GM19467 (cell line): ENCODE measurements at regions not wholly inside any gene's neighbourhood (a gene's known extent, or its start where the extent isn't known, plus 50 kb on each side); places are given as distances from the start of the nearest gene placed in this dataset.
"Not testable (repeated sequence)": the region's sequence is repeated elsewhere in the genome, so short reads cannot be mapped to it uniquely, and the experiment has no call there.

Experiments
- ATAC-seq: cut with Tn5 transposase; IDR thresholded peaks from one replicate; pipeline ENCODE4 v1.9.1; 2021; ENCODE audit warnings: mild to moderate bottlenecking, moderate library complexity; ENCODE audit not compliant: unreplicated experiment

DNA sequence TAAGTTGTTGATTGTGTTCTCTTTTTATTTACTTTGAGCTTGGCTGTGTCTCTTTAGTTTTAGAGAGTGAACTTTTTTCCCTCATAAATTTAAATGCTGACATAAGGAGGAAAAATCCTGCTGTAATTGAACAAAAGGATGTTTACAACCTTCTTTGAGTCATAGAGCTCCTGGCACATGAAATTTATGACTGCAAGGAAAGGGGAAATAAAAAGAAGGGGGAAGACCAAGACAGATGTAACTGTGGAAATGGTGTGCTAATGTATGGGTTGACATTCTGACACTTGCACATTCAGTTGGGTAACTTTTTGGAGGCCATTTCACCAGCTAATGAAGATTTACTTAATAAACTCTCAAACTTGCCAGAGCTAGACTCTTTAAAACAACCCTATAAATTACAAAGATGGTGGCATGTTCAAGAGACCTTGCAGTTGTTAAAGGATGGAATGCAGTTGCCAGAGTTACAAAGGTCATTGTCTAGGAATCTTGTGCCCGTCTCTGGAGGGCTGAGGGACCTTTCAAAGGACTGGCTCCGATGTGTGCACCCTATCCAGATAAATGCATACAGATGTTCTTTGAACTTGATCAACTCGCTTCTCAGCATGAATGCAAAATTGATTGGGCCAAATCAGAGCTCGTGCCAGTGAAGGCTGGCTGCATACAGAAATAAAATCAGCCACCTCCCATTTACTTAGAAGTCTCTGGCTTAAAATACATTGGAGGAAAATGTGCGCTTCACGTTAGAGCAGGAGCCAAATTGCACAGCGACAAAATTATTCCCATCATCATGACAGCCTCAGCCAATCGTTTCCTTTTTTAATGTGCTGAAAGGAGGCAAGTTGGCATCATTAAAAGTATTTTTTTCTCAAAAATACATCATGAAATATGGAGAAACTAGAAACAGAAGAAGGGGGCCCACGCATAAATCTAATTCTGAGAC is 289.0 kb upstream of the XYLT1 start:
- ATAC-seq, result no peak

DNA sequence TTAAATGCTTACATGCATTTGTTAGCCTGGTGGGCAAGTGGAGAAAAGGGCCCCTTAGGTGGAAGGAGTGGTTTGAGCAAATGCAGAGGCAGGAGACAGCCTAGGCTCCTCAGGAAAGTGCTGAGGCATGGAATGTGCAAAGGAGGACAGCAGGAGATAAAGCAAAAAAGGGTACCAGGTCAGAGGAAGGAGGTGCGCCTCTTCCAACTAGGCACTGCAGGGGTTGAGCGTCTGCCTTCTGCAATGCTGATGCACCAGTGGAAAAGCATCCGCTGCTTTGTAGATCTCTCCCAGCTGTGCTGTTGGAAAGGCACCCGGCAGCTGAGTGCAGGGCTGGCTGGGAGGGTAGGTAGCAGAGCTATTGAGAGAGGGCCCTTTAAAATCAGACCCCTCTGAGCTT is 287.0 kb upstream of the XYLT1 start:
- ATAC-seq, result no peak

DNA sequence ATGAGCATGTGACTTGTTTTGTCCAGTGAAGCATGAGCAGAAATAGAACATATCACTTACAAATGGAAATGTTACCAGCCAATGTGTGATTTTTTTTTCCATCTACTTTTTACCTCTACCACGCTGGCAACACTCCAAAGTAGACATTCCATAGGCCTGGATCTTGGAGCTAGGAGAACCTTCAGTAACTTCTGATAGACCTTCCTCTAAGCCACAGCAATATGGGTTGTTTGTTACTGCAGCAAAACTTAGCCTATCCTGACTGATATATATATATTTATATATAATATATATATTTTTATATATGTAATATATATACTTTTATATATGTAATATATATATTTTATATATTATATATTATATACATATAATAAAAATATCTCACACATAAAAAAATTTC is 284.4 kb upstream of the XYLT1 start:
- no peak for ATAC-seq

DNA sequence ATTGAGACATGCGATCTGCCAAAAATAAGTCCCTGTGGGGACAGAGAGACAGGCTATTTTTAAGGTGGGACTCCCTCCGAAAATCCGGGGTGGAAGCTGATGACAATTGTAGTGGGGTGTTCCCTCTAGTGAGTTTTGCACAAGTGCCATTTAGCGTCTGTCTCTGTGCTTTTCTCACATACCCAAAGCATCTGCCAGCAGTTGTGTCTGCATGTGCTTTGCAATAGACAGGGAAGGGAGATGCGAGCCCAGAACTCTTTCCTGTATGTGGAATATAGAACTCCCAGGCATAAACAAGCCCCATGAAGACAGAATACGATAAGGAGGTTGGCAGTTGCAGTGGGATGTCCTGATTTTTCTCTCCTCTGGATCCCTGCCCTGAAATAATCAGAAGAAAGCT is 282.7 kb upstream of the XYLT1 start:
- ATAC-seq, result no peak

DNA sequence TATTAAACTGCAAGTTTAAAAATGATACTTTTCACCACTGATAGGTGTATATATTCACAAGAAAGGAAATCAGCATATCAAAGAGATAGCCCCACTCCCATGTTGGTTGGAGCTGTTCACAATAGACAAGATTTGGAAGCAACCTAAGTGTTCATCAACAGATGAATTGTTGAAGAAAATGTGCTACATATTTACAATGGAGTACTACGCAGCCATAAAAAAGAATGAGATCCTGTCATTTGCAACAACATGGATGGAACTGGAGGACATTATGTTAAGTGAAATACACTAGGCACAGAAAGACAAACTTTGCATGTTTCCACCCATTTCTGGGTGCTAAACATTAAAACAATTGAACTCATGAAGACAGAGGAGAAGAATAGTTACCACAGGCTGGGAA is 278.9 kb upstream of the XYLT1 start:
- no peak for ATAC-seq

DNA sequence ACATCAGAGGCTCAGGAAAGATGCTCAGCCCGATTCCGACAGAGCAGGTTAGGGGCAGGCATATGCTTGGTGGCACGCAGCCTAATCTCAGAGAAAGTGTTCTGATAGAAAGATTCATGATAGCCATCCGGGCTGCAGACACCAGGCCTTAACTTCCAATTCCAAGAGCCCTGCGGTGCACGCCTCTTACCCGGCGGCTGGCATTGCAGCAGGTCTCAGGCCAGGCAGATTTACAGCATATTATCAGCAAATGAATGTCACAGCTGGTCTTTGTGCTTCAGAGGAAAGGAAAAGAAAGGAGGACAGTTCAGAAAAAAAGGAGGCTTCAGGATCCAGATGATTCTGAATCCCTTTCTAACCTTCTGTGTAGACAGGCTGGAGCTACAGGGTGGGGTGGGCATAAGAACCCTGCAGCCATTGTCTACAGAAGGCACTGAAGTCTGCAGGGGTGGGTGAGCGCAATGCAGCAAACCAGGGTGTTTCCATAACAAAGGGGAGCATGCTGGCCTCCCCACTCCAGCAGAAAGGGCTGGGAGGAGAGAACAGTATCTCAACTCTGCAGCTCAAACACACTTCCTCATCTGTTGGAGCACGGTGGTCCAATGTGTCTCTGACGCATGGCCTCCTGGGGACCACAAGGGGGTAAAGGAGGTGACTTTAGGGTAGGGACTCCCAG is 277.4 kb upstream of the XYLT1 start:
- no peak for ATAC-seq

DNA sequence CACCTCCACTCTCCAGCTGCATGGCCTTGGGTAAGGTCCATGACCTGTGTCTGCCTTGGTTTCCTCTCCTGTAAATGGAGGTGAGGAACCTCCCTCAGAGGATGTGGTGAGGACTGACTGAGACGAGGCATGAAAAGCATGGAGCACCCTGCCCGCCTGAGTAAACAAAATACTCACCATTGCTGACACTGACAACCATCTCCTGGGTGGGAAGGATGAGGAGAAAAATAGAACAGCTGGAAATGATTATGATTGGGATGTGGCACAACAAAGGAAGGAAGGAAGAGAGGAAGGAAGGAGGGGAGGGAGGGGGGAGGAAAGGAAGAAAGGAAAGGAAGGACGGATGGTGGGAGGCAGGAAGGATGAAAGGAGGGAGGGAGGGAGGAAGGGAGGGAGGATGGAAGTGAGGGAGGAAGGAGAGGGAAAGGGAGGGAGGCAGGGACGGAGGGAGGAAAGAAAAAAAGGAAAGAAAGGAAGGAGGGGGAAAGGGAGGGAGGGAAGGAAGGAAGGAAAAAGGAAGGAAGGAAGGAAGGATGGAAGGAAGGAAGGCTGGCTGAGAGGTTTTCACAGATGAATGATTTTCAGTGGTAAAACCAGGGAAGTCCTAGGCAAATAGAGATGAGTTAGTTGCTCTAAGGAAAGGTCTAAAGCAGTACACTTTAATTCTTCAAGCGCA is 276.5 kb upstream of the XYLT1 start:
- ATAC-seq, result no peak

DNA sequence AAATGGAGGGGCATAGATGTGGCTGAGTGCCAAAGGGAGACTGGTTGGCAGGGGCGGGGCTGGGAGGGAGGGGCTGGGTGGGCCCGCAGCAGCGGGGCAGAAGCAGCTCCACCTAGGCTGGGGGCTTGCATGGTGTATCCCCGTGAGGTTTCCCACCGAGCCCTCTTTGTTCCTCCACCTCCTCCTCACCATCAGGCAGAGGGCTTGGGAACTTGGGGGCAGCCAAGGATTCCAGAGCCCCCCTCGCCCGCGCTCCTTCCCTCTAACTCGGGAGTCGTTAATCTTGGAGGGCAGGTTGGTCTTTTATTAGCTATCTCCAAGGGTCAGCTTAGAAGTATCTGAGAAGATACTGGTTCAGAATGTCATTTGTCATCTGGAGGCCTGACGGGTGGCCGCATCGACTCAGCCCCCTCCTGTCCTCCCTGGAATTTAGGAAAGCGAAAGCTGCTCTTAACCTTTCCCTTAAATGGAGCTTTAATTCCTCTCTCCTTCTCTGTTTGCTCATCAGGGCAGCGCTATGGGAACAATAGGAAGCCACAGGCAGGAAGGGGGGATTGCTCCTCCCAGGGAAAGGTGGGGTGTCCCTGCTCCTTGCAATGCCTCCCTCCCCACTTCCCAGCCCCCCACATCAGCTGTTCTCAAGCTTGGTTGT is 274.3 kb upstream of the XYLT1 start:
- ATAC-seq, result no peak

DNA sequence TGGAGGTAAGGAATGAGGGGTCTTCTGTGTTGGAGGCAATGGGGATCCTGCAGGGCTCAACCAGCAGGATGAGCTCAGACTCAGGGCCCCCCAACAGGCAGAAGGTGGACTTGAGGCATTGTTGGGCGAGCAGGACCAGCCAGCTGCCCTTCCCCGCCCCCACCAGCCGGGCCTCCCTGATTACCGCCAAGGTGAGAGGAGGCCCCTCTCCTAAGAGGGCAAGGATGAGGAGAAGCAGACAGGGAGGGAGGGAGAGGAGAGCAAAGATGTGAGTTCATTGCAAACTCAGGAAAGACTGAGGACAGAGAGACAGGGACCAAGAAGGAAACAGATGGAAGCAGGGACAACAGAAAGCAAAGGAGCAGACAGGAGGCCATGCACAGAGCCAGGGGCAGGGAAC is 272.8 kb upstream of the XYLT1 start:
- ATAC-seq, result no peak

DNA sequence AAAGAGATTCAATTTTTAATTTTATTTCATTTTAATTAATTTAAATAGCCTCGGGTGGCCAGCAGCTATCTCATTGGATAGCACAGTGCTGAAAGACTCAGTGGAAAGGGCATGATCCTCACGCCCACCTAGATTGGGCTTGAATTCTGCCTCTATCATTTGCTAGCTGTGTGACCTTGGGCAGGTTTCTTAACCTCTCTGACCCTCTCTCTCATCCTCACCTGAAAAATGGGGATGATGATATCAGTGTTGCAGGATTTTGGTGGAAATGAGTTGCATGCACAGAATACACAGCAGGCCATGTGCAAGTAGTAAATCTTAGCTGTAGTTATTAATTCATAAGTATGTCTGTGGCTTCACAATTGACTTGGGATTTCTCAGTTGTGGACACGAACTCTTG is 272.4 kb upstream of the XYLT1 start:
- ATAC-seq, result no peak

DNA sequence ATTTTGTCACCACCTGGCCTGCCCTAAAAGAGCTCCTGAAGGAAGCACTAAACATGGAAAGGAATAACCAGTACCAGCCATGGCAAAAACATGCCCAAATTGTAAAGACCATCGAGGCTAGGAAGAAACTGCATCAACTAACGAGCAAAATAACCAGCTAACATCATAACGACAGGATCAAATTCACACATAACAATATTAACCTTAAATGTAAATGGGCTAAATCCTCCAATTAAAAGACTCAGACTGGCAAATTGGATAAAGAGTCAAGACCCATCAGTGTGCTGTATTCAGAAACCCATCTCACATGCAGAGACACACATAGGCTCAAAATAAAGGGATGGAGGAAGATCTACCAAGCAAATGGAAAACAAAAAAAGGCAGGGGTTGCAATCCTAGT is 264.3 kb upstream of the XYLT1 start:
- ATAC-seq, result not testable (repeated sequence)

DNA sequence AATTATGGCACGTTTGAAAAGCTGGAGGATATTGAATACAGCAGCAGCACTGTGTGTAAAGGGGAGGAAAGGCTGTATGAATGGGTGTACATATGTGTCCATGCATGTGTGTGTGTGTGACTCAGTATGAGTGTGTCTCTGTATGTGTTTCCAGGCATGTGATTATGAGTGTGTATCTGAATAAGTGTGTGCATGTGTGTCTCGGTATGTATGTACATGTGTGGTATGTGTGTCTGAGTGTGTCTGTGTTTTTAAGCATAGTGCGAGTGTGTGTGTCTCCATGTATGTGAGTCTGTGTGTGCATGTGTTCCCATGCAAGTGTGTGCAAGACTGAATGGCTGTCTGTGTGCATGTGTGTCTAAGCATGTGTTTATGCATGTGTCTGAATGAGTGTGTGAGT is 259.1 kb upstream of the XYLT1 start:
- no peak for ATAC-seq

DNA sequence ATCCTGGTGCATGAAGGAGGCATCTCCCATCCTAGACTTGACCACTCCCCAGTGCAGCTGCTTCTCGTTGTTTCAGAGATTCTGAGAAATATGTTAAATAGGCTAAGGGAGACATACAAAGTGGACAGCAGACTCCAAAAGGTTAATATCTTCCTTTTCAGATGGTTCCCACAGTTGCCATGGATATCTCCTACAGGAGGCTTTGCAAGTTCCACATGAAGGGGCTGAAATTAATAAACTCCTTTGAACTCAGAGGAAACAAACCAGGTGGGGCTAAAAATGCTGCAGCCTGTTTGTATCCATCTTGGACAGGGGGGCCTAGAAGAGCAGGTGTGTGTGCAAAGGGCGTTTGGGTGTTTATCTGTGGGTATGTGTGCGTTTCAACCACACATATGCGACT is 257.4 kb upstream of the XYLT1 start:
- no peak for ATAC-seq

DNA sequence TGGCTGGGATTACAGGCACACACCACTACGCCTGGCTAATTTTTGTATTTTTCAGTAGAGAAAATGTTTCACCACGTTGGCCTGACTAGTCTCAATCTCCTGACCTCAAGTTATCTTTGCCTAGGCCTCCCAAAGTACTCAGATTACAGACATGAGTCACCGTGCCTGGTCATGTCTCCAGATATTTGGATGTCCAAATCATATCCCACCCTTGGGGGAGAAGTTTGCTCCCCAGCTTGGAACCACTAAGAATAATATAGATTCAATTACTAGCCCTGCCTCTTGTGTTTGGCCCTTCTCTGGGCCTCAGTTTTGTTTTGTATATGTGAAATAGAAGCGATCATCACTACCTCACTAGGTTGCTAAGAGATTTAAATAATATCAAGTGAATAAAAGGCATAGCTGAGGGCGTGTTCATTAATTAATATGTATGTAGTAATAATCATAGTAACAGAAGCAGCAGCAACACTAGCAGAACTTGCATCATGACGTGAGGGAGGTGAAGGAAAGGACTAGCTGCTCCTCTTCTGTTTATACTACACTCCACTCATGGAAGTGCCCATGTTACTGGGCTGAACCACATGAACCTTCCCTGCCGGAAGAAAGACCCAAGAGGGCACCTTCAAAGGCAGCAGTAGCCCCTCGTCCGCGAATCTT is 253.6 kb upstream of the XYLT1 start:
- no peak for ATAC-seq

DNA sequence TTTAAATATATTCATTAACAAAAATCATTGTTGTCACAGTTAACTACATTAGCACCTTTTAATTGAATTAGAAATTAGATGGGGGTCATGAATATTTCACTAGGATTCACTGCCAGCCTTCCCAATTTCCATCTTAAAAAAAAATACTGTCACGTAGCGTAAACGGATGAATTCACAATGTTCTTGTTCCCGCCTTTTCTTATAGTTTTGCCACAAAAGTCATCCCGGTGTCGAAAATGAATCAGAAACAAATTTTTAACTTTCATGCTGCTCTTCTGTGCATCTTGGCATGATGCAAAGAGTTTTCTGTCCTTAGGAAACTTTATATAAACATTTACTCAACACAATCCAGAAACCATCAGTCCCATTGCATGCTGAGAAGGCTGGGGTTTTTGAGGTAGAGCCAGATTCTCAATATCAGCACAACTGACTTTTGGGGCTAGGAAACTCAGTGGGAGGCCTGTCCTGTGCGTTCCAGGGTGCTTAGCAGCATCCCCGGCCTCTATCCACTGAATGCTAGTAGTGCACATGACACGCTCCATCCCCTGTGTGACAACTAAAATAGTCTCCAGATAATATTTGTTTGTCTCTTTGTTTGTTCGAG is 252.9 kb upstream of the XYLT1 start:
- no peak for ATAC-seq

DNA sequence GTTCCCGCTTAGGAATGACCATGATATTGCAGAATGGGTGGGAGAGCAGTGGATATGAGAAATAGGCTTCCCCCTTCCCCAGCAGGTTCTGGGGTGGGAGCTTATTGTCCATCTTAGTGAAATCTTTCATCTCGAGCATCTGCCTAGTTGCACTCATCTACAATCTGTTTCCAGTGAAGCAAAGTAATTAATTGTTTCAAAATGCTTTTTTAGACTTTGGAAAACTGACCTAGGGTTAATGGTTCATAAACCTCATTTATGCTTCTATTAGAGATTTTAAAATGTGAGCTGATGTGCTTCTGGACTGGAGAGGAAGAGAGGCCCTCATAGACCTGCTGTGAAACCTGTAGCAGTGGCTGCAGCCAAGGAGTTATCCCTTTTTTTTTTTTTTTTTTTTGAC is 247.7 kb upstream of the XYLT1 start:
- ATAC-seq, result no peak

DNA sequence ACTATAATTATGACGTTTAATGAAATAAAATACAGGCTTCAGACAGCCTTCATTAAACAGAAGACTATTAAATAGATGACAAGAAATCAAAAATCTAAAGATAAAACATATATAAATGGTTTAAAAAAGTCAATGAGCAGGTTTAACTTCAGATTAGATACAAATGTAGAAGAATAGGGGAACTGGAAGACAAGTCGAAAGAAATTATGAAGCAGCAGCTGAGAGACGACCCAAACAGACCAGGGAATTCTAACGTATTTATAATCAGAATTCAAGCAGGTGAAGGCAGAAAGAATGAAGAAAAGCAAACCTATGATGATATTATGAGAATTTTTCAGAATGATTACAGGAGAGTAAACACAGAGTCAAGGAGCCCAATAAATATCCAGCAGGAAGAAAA is 235.1 kb upstream of the XYLT1 start:
- ATAC-seq, result no peak

DNA sequence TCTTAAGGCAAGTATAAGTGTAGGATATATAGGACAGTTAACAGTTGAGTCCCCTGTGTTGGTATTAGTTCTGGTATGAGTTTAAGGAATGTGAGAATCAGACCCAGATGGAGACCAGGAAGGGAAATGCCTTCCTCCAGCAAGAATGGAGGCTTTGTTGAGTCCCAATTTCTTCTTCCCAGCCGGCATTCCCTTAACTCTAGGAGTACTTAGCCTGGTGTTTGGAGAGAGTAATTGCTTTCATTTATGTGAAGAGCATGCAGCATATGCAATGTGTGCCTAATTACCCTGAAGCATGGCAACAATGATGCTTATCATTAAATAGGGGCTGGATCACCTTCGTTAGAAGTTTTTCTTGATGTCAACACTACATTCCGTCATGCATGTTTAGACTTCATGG is 225.9 kb upstream of the XYLT1 start:
- ATAC-seq, result no peak

DNA sequence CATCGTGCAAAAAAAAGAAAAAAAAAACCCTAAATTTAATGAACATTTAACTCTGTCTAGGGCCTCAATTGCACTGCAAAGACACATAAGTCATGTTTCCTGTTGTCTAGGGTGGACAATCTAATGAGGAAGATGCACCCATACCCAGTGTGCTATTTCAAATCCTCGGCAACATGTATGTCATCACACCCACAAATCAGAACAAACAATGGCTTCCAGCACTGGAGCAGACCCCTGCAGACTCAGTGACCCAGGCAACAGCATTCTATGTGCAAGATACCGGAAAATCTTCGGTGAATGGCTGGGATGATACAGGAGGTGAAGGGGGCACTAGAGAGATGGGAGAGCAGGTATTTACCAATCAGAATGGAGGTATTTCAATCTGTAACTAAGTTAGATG is 221.7 kb upstream of the XYLT1 start:
- no peak for ATAC-seq

DNA sequence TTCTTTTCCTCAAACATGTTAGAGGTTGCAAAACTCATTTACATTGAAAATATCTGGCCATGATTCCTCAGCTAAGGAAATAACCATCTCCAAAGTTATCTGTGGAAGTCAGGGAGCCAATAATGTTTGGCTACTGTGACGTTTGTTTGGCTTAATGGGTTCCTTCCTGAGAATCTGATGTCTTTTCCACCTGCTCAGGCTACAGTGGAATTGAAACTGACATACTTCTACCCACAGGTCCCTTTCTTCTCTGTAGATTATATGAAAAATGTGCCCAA is 221.1 kb upstream of the XYLT1 start:
- ATAC-seq, result no peak
